ENCODE measurements at regions not wholly inside any gene's neighbourhood (a gene's known extent, or its start where the extent isn't known, plus 50 kb on each side); places are given as distances from the start of the nearest gene placed in this dataset.

DNA sequence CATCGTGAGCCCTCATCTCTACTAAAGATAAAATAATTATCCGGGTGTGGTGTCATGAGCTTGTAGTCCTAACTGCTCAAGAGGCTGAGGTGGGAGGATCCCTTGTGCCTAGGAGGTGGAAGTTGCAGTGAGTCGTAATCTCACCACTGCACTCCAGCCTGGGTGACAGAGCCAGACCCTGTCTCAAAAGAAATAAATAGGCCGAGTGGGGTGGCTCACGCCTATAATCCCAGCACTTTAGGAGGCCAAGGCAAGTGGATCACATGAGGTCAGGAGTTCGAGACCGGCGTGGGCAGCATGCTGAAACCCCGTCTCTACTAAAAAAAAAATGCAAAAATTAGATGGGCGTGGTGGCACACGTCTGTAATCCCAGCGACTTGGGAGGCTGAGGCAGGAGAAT is 70.9 kb downstream of the RESF1 start:
- TF ChIP-seq, protein P1, sequence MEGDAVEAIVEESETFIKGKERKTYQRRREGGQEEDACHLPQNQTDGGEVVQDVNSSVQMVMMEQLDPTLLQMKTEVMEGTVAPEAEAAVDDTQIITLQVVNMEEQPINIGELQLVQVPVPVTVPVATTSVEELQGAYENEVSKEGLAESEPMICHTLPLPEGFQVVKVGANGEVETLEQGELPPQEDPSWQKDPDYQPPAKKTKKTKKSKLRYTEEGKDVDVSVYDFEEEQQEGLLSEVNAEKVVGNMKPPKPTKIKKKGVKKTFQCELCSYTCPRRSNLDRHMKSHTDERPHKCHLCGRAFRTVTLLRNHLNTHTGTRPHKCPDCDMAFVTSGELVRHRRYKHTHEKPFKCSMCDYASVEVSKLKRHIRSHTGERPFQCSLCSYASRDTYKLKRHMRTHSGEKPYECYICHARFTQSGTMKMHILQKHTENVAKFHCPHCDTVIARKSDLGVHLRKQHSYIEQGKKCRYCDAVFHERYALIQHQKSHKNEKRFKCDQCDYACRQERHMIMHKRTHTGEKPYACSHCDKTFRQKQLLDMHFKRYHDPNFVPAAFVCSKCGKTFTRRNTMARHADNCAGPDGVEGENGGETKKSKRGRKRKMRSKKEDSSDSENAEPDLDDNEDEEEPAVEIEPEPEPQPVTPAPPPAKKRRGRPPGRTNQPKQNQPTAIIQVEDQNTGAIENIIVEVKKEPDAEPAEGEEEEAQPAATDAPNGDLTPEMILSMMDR (IDR thresholded peaks at IDR 0.05; ENCODE audit: low read depth, low read length), result no peak
- no peak for TF ChIP-seq EZH2phosphoT487 (IDR thresholded peaks at IDR 0.05; ENCODE audit: low read depth)

Measured in OCI-LY3 (cell line).